Ovary (tissue), 7 donors: ENCODE measurements at regions not wholly inside any gene's neighbourhood (a gene's known extent, or its start where the extent isn't known, plus 50 kb on each side); places are given as distances from the start of the nearest gene placed in this dataset.

Experiments used
- DNase-seq, 5 donors: peaks; one replicate each; pipeline ENCODE4 v3.0.0-alpha.2; 2019 to 2020
- H3K27ac ChIP-seq, 2 donors: fragments of 200-600 bp; one replicate each; pipeline versions ENCODE4 v1.5.1 to v1.8.0; 2019 to 2022
- H3K27me3 ChIP-seq: fragments of 200-600 bp; one replicate; pipeline ENCODE4 v1.8.0; 2022
- H3K36me3 ChIP-seq: fragments of 200-600 bp; sonication (generic); one replicate; pipeline ENCODE4 v1.5.1; 2019
- H3K4me1 ChIP-seq: one replicate; pipeline ENCODE4 v1.8.1; 2013; ENCODE audit warnings: mild to moderate bottlenecking, moderate library complexity; ENCODE audit not compliant: insufficient read depth
- H3K4me3 ChIP-seq: fragments of 200-600 bp; sonication (generic); one replicate; pipeline ENCODE4 v1.5.1; 2017
- H3K9me3 ChIP-seq, 2 donors: fragments of 200-600 bp in 1 of 2; sonication (generic) in 1 of 2; one replicate each; pipeline versions ENCODE4 v1.5.1 to v1.8.1; 2013 to 2019; ENCODE audit warnings: mild to moderate bottlenecking in 1 of 2, moderate library complexity in 1 of 2
- CTCF ChIP-seq, 3 donors: fragments of 450-650 bp in 2 of 3; fragments of 200-600 bp in 1 of 3; IDR thresholded peaks; one replicate each; pipeline versions ENCODE4 v1.5.1 to v1.8.0; 2016 to 2022; ENCODE audit warnings: antibody characterized with exemption in 3 of 3, mild to moderate bottlenecking in 1 of 3
- EP300 ChIP-seq: sonication (generic); formaldehyde crosslinking; IDR thresholded peaks from one replicate; pipeline ENCODE4 v1.6.1; 2017; ENCODE audit warnings: antibody characterized with exemption
- POLR2A ChIP-seq: fragments of 450-650 bp; IDR thresholded peaks from one replicate; pipeline ENCODE4 v1.6.1; 2017; ENCODE audit warnings: antibody characterized with exemption, mild to moderate bottlenecking, moderate library complexity
- WGBS, 3 donors: extraction: QIAGEN DNeasy Blood & Tissue Kit in 1 of 3; methylation state at CpG; one replicate each; pipeline versions ENCODE4 v1.1.5 to v1.1.7; 2013 to 2017; 5-methylcytosine and 5-hydroxymethylcytosine counted together
- intact Hi-C, 4 donors: fragments of 100-400 bp; cut with DNase I; formaldehyde crosslinking; loops; one replicate each; pipeline versions ENCODE4 v1.11.0 to v1.15.1; 2022 to 2023
- donor health status: DM: no; HTN: no; CAD: no; lungs with moderate emphysema.
- donor health status: DM: no; HTN: no; CAD: no.
- donor health status: Bipolar disorder and iron deficiency.
- donor health status: DM: no; HTN: no; CAD: no.
- donor health status: DM: yes; HTN: yes; CAD: no.

GRCh38 chr18:28350821-28351220 lies 173.9 kb upstream of the CDH2 start:
- Histone ChIP-seq H3K9me3 (no peaks in the 10 kb centered on the region), H3K27me3 (no peaks in the 10 kb centered on the region), H3K27ac (no peak overlapping the region), H3K4me1 (no peaks in the 10 kb centered on the region), H3K4me3 (no peak overlapping the region), H3K36me3 (no peaks in the 10 kb centered on the region)
- TF ChIP-seq POLR2A (no peak), EP300 (no peak), CTCF (IDR thresholded peaks at IDR 0.05) (no peak)
- no peak for DNase-seq
- intact Hi-C loops: no loop called here
- WGBS, 3 donors: 82 to 85% (median 85%) methylated on average over 7 of the region's 7 CpGs

DNA sequence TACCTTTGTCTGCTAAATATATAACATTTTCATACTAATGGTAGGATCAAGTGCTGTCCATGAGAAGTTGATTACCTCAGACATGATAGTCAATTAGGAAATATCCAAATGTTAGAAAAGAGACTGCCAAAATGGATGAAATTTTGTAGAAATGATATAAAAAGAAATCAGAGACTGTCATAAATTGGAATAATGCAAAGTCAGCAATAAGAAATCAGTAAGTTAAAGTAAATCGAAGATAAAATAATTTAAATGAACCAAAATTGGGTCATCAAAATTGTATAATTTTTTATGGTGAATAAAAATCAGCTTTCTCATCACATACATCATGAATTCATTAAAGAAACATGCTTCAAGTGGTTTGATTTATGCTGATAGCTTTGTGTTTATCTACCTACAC lies 165.3 kb upstream of the CDH2 start:
- intact Hi-C loops: no loop called here
- Histone ChIP-seq H3K4me1 (no peaks in the 10 kb centered on the region), H3K27ac (no peak overlapping the region), H3K9me3 (no peaks in the 10 kb centered on the region), H3K4me3 (no peak overlapping the region), H3K36me3 (no peaks in the 10 kb centered on the region), H3K27me3 (no peaks in the 10 kb centered on the region)
- no peak for DNase-seq
- 82 to 85% (median 85%) methylated on average over 1 of the region's 1 CpG for WGBS, 3 donors
- TF ChIP-seq POLR2A: no peak
- TF ChIP-seq EP300: no peak
- no peak for TF ChIP-seq CTCF (IDR thresholded peaks at IDR 0.05)

DNA sequence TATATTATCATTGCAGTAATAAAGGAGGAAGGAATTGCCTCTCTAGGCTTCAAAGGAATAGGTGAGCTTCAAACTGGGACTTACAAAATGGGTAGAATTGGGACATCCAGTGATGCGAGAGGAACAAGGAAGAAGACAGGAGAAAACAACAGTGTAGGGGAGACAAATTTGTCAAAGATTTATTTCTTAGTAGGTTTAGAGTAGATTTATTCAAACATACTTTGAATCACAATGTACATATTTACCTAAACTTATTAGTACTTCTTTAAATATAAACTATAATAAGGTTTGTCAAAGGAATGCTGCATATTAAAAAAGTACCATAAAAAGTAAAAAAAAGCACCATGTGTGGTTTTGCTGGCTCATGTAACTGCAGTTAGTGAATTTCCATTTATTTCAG lies 161.4 kb upstream of the CDH2 start:
- no peak overlapping the region for H3K4me3 ChIP-seq
- 90 to 98% (median 95%) methylated on average over 1 of the region's 1 CpG for WGBS, 3 donors
- H3K36me3 ChIP-seq: no peaks in the 10 kb centered on the region
- no peaks in the 10 kb centered on the region for H3K27me3 ChIP-seq
- no peak for DNase-seq
- no peak overlapping the region for H3K27ac ChIP-seq
- no peaks in the 10 kb centered on the region for H3K9me3 ChIP-seq
- H3K4me1 ChIP-seq: no peaks in the 10 kb centered on the region
- intact Hi-C loops: no loop called here
- TF ChIP-seq EP300 (no peak), CTCF (IDR thresholded peaks at IDR 0.05) (no peak), POLR2A (no peak)

DNA sequence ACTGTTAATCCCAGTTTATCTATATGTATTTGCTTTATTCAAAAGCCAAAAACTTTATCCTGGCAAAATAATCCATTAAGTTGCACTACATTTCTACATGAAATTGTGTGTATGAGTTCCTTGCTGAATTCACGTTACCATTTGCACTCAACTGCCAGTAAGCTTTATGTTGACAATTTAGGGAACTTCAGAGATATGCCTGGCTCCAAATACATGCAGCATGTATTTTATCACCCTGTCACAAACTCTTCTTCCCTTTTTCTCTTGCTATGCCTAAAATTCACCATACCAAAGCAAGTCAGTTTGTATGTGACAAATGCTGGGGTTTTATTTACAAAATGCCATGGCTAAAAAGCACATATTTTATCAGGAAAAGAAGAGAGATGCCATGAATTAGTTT lies 157.6 kb upstream of the CDH2 start:
- no peak for DNase-seq
- no peak overlapping the region for H3K4me3 ChIP-seq
- WGBS, 3 donors: 45 to 63% (median 55%) methylated on average over 1 of the region's 1 CpG
- no peaks in the 10 kb centered on the region for H3K36me3 ChIP-seq
- no peak for TF ChIP-seq EP300
- no peak for TF ChIP-seq CTCF (IDR thresholded peaks at IDR 0.05)
- no peak for TF ChIP-seq POLR2A
- no peaks in the 10 kb centered on the region for H3K4me1 ChIP-seq
- no peaks in the 10 kb centered on the region for H3K9me3 ChIP-seq
- intact Hi-C loops: no loop called here
- H3K27me3 ChIP-seq: no peaks in the 10 kb centered on the region
- no peak overlapping the region for H3K27ac ChIP-seq

- H3K9me3 ChIP-seq: no peaks in the 10 kb centered on the region
- no peaks in the 10 kb centered on the region for H3K27me3 ChIP-seq
- 81 to 86% (median 82%) methylated on average over 3 of the region's 3 CpGs for WGBS, 3 donors
- no peaks in the 10 kb centered on the region for H3K36me3 ChIP-seq
- DNase-seq: no peak
- TF ChIP-seq EP300 (no peak), CTCF (IDR thresholded peaks at IDR 0.05) (no peak), POLR2A (no peak)
- intact Hi-C loops: no loop called here
- H3K4me3 ChIP-seq: no peak overlapping the region
- H3K27ac ChIP-seq: no peak overlapping the region
- no peaks in the 10 kb centered on the region for H3K4me1 ChIP-seq
Observed at GRCh38 chr18:28332071-28332470, 155.1 kb upstream of the CDH2 start.
